MCF 10A (cell line): ENCODE measurements at regions not wholly inside any gene's neighbourhood (a gene's known extent, or its start where the extent isn't known, plus 50 kb on each side); places are given as distances from the start of the nearest gene placed in this dataset.

Experiments
- BruUV-seq: library from RNA; stranded (reverse); fragments of 400-500 nt; replicated peaks from 2 replicates; lab custom pipeline; 2021; lab: Mats Ljungman, UMichigan
- CTCF ChIA-PET: fragments of 300-600 bp; sonication (Branson Sonifier 250); formaldehyde crosslinking; extraction: SDS; loops from one replicate; lab custom pipeline; 2021; ENCODE audit warnings: antibody characterized with exemption, inconsistent platforms; lab: Yijun Ruan, JAX
- POLR2A ChIA-PET: fragments of 300-600, 350-650 bp; sonication (Branson Sonifier 250); formaldehyde crosslinking; extraction: SDS; loops from one replicate; lab custom pipeline; 2020; ENCODE audit warnings: antibody characterized with exemption, inconsistent platforms; lab: Yijun Ruan, JAX
- DNase-seq: peaks from one replicate; pipeline ENCODE4 v3.0.0-alpha.2; 2018; ENCODE audit not compliant: unreplicated experiment
- H3K27ac Mint-ChIP-seq: one replicate; pipeline ENCODE4 v1.8.0; 2022; ENCODE audit warnings: mild to moderate bottlenecking, low read depth, mixed read lengths; ENCODE audit not compliant: unreplicated experiment
- H3K27me3 Mint-ChIP-seq: one replicate; pipeline ENCODE4 v1.8.0; 2022; ENCODE audit warnings: mixed read lengths; ENCODE audit not compliant: insufficient read depth, unreplicated experiment
- H3K36me3 Mint-ChIP-seq: one replicate; pipeline ENCODE4 v1.8.0; 2022; ENCODE audit warnings: mild to moderate bottlenecking, moderate library complexity, mixed read lengths; ENCODE audit not compliant: insufficient read depth, unreplicated experiment
- H3K4me1 Mint-ChIP-seq: one replicate; pipeline ENCODE4 v1.8.0; 2022; ENCODE audit warnings: mixed read lengths; ENCODE audit not compliant: insufficient read depth, unreplicated experiment
- H3K4me3 Mint-ChIP-seq: one replicate; pipeline ENCODE4 v1.8.0; 2022; ENCODE audit warnings: mild to moderate bottlenecking, moderate library complexity, mixed read lengths; ENCODE audit not compliant: unreplicated experiment
- H3K9me3 Mint-ChIP-seq: one replicate; pipeline ENCODE4 v1.8.0; 2022; ENCODE audit warnings: mixed read lengths; ENCODE audit not compliant: unreplicated experiment
- intact Hi-C: fragments of 100-400 bp; cut with micrococcal nuclease; formaldehyde crosslinking; loops from 2 replicates; pipeline ENCODE4 v1.14.1; 2022
- TF ChIP-seq, protein P1 (sequence below): fragments of 200-600 bp; IDR thresholded peaks from one replicate; pipeline ENCODE4 v1.8.0; 2022; ENCODE audit warnings: antibody characterized with exemption, mild to moderate bottlenecking; ENCODE audit not compliant: unreplicated experiment

DNA sequence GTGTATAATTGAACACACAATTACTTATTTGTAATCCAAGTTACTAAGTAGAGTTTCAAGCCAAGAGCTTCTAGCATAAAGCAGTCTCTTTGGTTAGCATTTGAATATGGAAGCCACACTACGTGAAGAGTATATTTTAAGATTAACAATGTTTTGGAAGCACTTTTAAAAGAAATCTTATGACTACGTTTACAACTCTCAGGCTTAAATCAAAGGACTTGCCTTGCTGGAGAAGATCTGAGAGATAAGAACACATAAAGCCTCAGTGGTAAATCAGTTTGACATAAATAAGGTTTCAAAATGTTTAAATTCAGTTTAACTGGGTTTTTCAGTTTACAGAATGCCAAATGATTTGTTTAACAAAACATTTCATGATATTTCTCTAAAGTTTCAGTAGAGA is 161.9 kb upstream of the PDE3A start:
- TF ChIP-seq, protein P1, sequence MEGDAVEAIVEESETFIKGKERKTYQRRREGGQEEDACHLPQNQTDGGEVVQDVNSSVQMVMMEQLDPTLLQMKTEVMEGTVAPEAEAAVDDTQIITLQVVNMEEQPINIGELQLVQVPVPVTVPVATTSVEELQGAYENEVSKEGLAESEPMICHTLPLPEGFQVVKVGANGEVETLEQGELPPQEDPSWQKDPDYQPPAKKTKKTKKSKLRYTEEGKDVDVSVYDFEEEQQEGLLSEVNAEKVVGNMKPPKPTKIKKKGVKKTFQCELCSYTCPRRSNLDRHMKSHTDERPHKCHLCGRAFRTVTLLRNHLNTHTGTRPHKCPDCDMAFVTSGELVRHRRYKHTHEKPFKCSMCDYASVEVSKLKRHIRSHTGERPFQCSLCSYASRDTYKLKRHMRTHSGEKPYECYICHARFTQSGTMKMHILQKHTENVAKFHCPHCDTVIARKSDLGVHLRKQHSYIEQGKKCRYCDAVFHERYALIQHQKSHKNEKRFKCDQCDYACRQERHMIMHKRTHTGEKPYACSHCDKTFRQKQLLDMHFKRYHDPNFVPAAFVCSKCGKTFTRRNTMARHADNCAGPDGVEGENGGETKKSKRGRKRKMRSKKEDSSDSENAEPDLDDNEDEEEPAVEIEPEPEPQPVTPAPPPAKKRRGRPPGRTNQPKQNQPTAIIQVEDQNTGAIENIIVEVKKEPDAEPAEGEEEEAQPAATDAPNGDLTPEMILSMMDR = no peak
- H3K27ac Mint-ChIP-seq = no peak overlapping the region
- no peak overlapping the region for H3K4me3 Mint-ChIP-seq
- ChIA-PET POLR2A (no interaction called here), CTCF (no interaction called here)
- BruUV-seq = no TSS peak
- H3K36me3 Mint-ChIP-seq = no peaks in the 10 kb centered on the region
- H3K9me3 Mint-ChIP-seq = no peaks in the 10 kb centered on the region
- H3K27me3 Mint-ChIP-seq = peaks cover 3% of the 10 kb centered on the region
- peaks cover 1% of the 10 kb centered on the region for H3K4me1 Mint-ChIP-seq
- DNase-seq = no peak
- intact Hi-C loops = no loop called here

DNA sequence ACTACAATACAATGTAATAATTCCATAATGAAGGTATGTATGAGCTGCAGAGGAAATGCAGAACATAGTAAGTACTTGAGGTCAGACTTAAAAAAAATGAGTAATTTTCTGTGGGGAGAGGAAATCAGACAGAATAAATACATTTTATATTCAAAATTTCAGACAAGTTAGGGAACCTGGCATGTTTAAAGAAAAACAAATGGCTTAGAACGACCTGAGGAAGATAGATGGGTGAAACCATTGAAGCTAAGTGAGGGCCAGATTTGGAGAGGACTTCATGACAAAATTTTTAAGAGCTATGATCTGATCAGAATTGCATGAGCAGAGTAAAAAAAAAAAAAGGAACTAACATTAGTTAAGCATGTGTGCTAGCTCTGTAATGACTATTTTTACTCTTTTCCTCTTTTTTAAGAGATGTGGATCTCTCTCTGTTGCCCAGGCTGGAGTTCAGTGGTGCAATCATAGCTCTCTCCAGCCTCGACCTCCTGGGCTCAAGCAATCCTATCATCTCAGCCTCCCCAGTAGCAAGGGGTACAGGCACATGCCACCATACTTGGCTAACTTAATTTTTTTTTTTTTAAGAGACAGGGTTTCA is 157.6 kb upstream of the PDE3A start:
- no peaks in the 10 kb centered on the region for H3K27me3 Mint-ChIP-seq
- H3K9me3 Mint-ChIP-seq = no peaks in the 10 kb centered on the region
- POLR2A ChIA-PET = interaction anchor here (0.7 kb wide), 1 partner anchor 180 kb away, joined by 3 read pairs; no protein-coding TSS in a partner anchor
- intact Hi-C loops = no loop called here
- BruUV-seq = no TSS peak
- peaks cover 20% of the 10 kb centered on the region for H3K4me1 Mint-ChIP-seq
- H3K4me3 Mint-ChIP-seq = no peak overlapping the region
- TF ChIP-seq, protein P1 = no peak
- H3K36me3 Mint-ChIP-seq = no peaks in the 10 kb centered on the region
- no peak for DNase-seq
- CTCF ChIA-PET = interaction anchor here (0.6 to 1.2 kb wide), 5 partner anchors 9 to 472 kb away, joined by 3 to 7 read pairs (median 4); partner anchors contain the start of gene PDE3A
- no peak overlapping the region for H3K27ac Mint-ChIP-seq

DNA sequence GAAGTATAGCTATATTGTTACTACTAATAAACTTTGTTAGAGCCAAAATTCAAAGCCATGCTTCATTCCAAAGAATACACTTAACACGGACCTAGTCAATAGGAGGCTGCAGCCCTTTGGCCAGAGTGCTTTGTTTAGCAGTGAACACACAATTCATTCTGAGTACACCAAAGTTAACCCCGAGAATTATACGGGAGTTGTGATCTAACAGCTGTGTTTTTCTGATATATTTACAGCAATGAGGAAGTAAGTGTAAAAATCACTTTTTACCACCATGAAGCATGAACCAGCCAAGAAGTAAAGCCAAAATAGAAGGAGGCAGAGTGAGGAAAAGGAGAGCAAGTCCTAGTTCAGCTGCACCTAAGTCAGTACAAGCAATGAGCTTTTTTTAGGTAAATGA is 156.8 kb upstream of the PDE3A start:
- no peak overlapping the region for H3K27ac Mint-ChIP-seq
- TF ChIP-seq, protein P1 = no peak
- ChIA-PET POLR2A (no interaction called here), CTCF (interaction anchor here (0.6 to 1.7 kb wide), 7 partner anchors 85 to 814 kb away, joined by 3 to 6 read pairs (median 3); no protein-coding TSS in a partner anchor)
- H3K9me3 Mint-ChIP-seq = peaks cover 4% of the 10 kb centered on the region
- H3K4me1 Mint-ChIP-seq = peaks cover 20% of the 10 kb centered on the region
- intact Hi-C loops = no loop called here
- no peaks in the 10 kb centered on the region for H3K36me3 Mint-ChIP-seq
- DNase-seq = no peak
- no peaks in the 10 kb centered on the region for H3K27me3 Mint-ChIP-seq
- BruUV-seq = no TSS peak
- no peak overlapping the region for H3K4me3 Mint-ChIP-seq

DNA sequence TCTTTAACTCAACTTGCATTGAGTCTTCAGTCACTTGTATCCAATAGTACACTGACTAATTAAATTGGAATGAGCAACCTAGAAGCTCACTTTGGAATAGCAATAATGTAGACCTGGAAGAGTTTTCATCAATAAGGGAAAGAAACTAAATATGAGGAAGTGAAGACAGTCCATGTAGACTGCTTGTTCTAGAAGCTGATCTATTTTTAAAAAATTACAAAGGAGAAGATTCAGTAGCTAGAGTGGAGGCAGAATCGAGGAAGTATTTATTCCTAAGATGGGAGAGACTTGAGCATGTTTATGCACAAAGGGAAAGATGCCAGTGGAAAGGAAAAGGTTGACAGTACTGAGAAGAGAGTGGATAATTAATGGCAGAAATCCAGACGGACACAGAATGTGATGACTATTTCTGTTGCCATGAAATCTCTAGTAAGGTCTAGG is 156.3 kb upstream of the PDE3A start:
- H3K36me3 Mint-ChIP-seq = no peaks in the 10 kb centered on the region
- H3K4me3 Mint-ChIP-seq = peak overlapping the region; percentile 59
- H3K27me3 Mint-ChIP-seq = no peaks in the 10 kb centered on the region
- ChIA-PET POLR2A (interaction anchor here (1.1 kb wide), 1 partner anchor 44 kb away, joined by 3 read pairs; no protein-coding TSS in a partner anchor), CTCF (interaction anchor here (0.6 to 1.7 kb wide), 6 partner anchors 86 to 815 kb away, joined by 3 to 6 read pairs (median 4); no protein-coding TSS in a partner anchor)
- peak overlapping the region; percentile 73 for H3K27ac Mint-ChIP-seq
- TF ChIP-seq, protein P1 = no peak
- DNase-seq = peak; percentile 24
- H3K9me3 Mint-ChIP-seq = peaks cover 7% of the 10 kb centered on the region
- H3K4me1 Mint-ChIP-seq = peaks cover 20% of the 10 kb centered on the region
- intact Hi-C loops = no loop called here
- BruUV-seq = no TSS peak
